ENCODE measurements at regions not wholly inside any gene's neighbourhood (a gene's known extent, or its start where the extent isn't known, plus 50 kb on each side); places are given as distances from the start of the nearest gene placed in this dataset.

GRCh38 chr4:184558996-184559395, 84.6 kb upstream of the IRF2 start:
- no peak for TF ChIP-seq CTCF (IDR thresholded peaks at IDR 0.05)
- no peak for TF ChIP-seq SIN3A (IDR thresholded peaks at IDR 0.05; ENCODE audit: borderline replicate concordance, insufficient read depth, low read depth, low read length)
- no peak for TF ChIP-seq TCF7L2 (IDR thresholded peaks at IDR 0.05; ENCODE audit: low read depth, low read length)
- TF ChIP-seq REST (IDR thresholded peaks at IDR 0.05; ENCODE audit: insufficient read depth in 1 of 2, low read depth in 2 of 2, low read length in 1 of 2) = no peak
- TF ChIP-seq POLR2AphosphoS5 (IDR thresholded peaks at IDR 0.05; ENCODE audit: low read depth, low read length) = no peak

All from Panc1 (cell line).